ENCODE measurements at regions not wholly inside any gene's neighbourhood (a gene's known extent, or its start where the extent isn't known, plus 50 kb on each side); places are given as distances from the start of the nearest gene placed in this dataset.

DNA sequence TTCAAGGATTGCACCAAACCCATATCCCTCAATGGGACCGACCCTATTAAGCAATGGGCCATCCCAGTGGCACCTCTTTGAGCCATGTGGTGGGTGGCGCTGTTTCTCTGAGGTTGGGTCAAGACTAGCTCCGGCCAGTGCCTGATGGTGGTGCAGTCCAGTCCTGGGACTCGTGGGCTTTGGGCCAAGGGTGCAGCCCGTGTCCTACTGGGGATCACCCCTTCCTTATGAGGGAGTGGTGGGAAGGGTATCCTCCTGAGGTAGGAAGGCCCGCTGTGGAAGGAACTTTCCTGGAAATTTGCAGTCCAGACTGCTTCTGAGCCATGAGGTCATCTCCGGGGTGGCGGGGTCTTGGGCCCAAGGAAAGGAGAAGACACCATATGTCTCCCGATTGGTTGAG lies 231.6 kb downstream of the SNRPN start:
- Histone ChIP-seq H3K36me3 (replicated peaks in 1 of 2; ENCODE audit: control insufficient read depth in 1 of 2, insufficient read depth in 2 of 2, low read length in 1 of 2) (no peaks in the 10 kb centered on the region), H3K4me2 (no peak overlapping the region), H3K9me2 (no peaks in the 10 kb centered on the region), H3K9me3 (no peaks in the 10 kb centered on the region), H3K9ac (no peak overlapping the region), H3K27ac (ENCODE audit: low read depth in 2 of 2, low read length in 1 of 2) (no peak overlapping the region), H3F3A (replicated peaks; ENCODE audit: insufficient read depth) (no peaks in the 10 kb centered on the region), H3K27me3 (ENCODE audit: insufficient read depth) (no peaks in the 10 kb centered on the region), H4K20me1 (ENCODE audit: insufficient read depth) (no peaks in the 10 kb centered on the region), H3K4me3 (ENCODE audit: low read depth in 2 of 2, low read length in 1 of 2) (no peak overlapping the region), H3K79me2 (ENCODE audit: insufficient read depth) (no peaks in the 10 kb centered on the region), H2AFZ (ENCODE audit: low read depth) (no peak overlapping the region), H3K4me1 (ENCODE audit: control insufficient read depth in 1 of 2, insufficient read depth in 2 of 2, low read depth in 1 of 2, low read length in 1 of 2) (no peaks in the 10 kb centered on the region)
- POLR2A ChIA-PET = no interaction called here
- DNase-seq = no peak
- TF ChIP-seq MEF2A (IDR thresholded peaks at IDR 0.05; ENCODE audit: borderline replicate concordance, low read depth) = no peak
- no peak for TF ChIP-seq MXI1 (IDR thresholded peaks at IDR 0.05; ENCODE audit: low read depth, low read length)
- TF ChIP-seq, protein P1, sequence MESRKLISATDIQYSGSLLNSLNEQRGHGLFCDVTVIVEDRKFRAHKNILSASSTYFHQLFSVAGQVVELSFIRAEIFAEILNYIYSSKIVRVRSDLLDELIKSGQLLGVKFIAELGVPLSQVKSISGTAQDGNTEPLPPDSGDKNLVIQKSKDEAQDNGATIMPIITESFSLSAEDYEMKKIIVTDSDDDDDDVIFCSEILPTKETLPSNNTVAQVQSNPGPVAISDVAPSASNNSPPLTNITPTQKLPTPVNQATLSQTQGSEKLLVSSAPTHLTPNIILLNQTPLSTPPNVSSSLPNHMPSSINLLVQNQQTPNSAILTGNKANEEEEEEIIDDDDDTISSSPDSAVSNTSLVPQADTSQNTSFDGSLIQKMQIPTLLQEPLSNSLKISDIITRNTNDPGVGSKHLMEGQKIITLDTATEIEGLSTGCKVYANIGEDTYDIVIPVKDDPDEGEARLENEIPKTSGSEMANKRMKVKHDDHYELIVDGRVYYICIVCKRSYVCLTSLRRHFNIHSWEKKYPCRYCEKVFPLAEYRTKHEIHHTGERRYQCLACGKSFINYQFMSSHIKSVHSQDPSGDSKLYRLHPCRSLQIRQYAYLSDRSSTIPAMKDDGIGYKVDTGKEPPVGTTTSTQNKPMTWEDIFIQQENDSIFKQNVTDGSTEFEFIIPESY (IDR thresholded peaks at IDR 0.05; ENCODE audit: borderline replicate concordance, low read depth) = no peak
- TF ChIP-seq TAF1 (IDR thresholded peaks at IDR 0.05; ENCODE audit: borderline replicate concordance, low read depth, low read length) = no peak
- no peak for TF ChIP-seq TEAD4 (IDR thresholded peaks at IDR 0.05; ENCODE audit: borderline replicate concordance, insufficient read depth)
- TF ChIP-seq FOXJ3 (CRISPR knock-in tag; IDR thresholded peaks at IDR 0.05) = no peak
- no peak for TF ChIP-seq TCF12 (IDR thresholded peaks at IDR 0.05)
- no peak for TF ChIP-seq NRF1 (IDR thresholded peaks at IDR 0.05; ENCODE audit: low read depth, low read length)
- TF ChIP-seq RCOR1 (IDR thresholded peaks at IDR 0.05; ENCODE audit: low read length) = no peak
- TF ChIP-seq POLR2AphosphoS5 (IDR thresholded peaks at IDR 0.05; ENCODE audit: low read depth, low read length) = no peak
- TF ChIP-seq, protein P2, sequence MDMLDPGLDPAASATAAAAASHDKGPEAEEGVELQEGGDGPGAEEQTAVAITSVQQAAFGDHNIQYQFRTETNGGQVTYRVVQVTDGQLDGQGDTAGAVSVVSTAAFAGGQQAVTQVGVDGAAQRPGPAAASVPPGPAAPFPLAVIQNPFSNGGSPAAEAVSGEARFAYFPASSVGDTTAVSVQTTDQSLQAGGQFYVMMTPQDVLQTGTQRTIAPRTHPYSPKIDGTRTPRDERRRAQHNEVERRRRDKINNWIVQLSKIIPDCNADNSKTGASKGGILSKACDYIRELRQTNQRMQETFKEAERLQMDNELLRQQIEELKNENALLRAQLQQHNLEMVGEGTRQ (IDR thresholded peaks at IDR 0.05; ENCODE audit: borderline replicate concordance, low read depth, low read length) = no peak
- no peak for TF ChIP-seq SIN3A (IDR thresholded peaks at IDR 0.05; ENCODE audit: borderline replicate concordance, low read depth, low read length)
- no peak for TF ChIP-seq NFIC (IDR thresholded peaks at IDR 0.05; ENCODE audit: borderline replicate concordance)
- no peak for TF ChIP-seq FOSL2 (IDR thresholded peaks at IDR 0.05; ENCODE audit: borderline replicate concordance, low read depth)
- TF ChIP-seq, protein P3, sequence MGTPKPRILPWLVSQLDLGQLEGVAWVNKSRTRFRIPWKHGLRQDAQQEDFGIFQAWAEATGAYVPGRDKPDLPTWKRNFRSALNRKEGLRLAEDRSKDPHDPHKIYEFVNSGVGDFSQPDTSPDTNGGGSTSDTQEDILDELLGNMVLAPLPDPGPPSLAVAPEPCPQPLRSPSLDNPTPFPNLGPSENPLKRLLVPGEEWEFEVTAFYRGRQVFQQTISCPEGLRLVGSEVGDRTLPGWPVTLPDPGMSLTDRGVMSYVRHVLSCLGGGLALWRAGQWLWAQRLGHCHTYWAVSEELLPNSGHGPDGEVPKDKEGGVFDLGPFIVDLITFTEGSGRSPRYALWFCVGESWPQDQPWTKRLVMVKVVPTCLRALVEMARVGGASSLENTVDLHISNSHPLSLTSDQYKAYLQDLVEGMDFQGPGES (IDR thresholded peaks at IDR 0.05; ENCODE audit: low read depth, low read length) = no peak
- TF ChIP-seq EZH2phosphoT487 (IDR thresholded peaks at IDR 0.05; ENCODE audit: borderline replicate concordance, low read depth) = no peak
- WGBS (ENCODE audit: low lambda C conversion rate) = 10% methylated on average over 4 of the region's 9 CpGs
- CTCF ChIA-PET = no interaction called here
